HL-60 (cell line): ENCODE measurements at regions not wholly inside any gene's neighbourhood (a gene's known extent, or its start where the extent isn't known, plus 50 kb on each side); places are given as distances from the start of the nearest gene placed in this dataset.

ENCODE experiments used
- DNase-seq, 2 experiments: peaks; one replicate each; pipeline ENCODE4 v3.0.0-alpha.2; 2010 to 2020; ENCODE audit warnings: low read depth in 1 of 2, low spot score in 1 of 2
- H3K27ac ChIP-seq: fragments of 250-450 bp; sonication (Bioruptor Pico); replicated peaks from 2 replicates; pipeline ENCODE4 v1.5.1; 2020; ENCODE audit warnings: mild to moderate bottlenecking, moderate library complexity
- H3K27me3 ChIP-seq: fragments of 250-450 bp; sonication (Bioruptor Pico); 2 replicates; pipeline ENCODE4 v1.5.1; 2021; ENCODE audit warnings: mild to moderate bottlenecking, moderate library complexity; ENCODE audit not compliant: insufficient read depth, poor library complexity, severe bottlenecking
- H3K4me3 ChIP-seq: replicated peaks from 2 replicates; pipeline ENCODE4 v1.5.1; 2011; ENCODE audit warnings: mild to moderate bottlenecking, control low read depth, low read length; ENCODE audit not compliant: insufficient read depth
- CTCF ChIP-seq: IDR thresholded peaks from one replicate; pipeline ENCODE4 v1.5.1; 2011; ENCODE audit warnings: low read length, control low read depth, inconsistent platforms; ENCODE audit not compliant: insufficient read depth
- GABPA ChIP-seq: IDR thresholded peaks from 2 replicates; pipeline ENCODE4 v1.6.1; 2012; ENCODE audit warnings: low read depth
- POLR2AphosphoS5 ChIP-seq: IDR thresholded peaks from 2 replicates; pipeline ENCODE4 v1.6.1; 2012; ENCODE audit warnings: low read depth
- REST ChIP-seq: IDR thresholded peaks from 2 replicates; pipeline ENCODE4 v1.6.1; 2012; ENCODE audit warnings: low read depth; ENCODE audit not compliant: insufficient replicate concordance
- SPI1 ChIP-seq: IDR thresholded peaks from 2 replicates; pipeline ENCODE4 v1.6.1; 2012; ENCODE audit warnings: low read depth, mild to moderate bottlenecking, borderline replicate concordance

- H3K4me3 ChIP-seq = no peak overlapping the region
- TF ChIP-seq CTCF (no peak), GABPA (no peak), POLR2AphosphoS5 (no peak)
- no peak overlapping the region for H3K27ac ChIP-seq
- no peak for DNase-seq
- H3K27me3 ChIP-seq = no peaks in the 10 kb centered on the region
These were observed 219.9 kb upstream of the GMDS start for GRCh38 chr6:2465336-2465735.

GRCh38 chr6:2464641-2465040 is 219.2 kb upstream of the GMDS start:
- Histone ChIP-seq H3K27ac (no peak overlapping the region), H3K27me3 (no peaks in the 10 kb centered on the region), H3K4me3 (no peak overlapping the region)
- DNase-seq = no peak
- no peak for TF ChIP-seq POLR2AphosphoS5
- TF ChIP-seq CTCF = no peak
- TF ChIP-seq REST = no peak
- no peak for TF ChIP-seq GABPA
- no peak for TF ChIP-seq SPI1

GRCh38 chr6:2462831-2463230 is 217.4 kb upstream of the GMDS start:
- Histone ChIP-seq H3K27ac (peak overlapping the region; percentile 46), H3K4me3 (no peak overlapping the region), H3K27me3 (no peaks in the 10 kb centered on the region)
- TF ChIP-seq GABPA = no peak
- TF ChIP-seq REST = no peak
- TF ChIP-seq SPI1 = no peak
- no peak for TF ChIP-seq CTCF
- no peak for TF ChIP-seq POLR2AphosphoS5
- DNase-seq = peak in 1 of 2 experiments; percentile 51

- Histone ChIP-seq H3K27ac (no peak overlapping the region), H3K4me3 (no peak overlapping the region), H3K27me3 (no peaks in the 10 kb centered on the region)
- TF ChIP-seq REST = no peak
- TF ChIP-seq POLR2AphosphoS5 = no peak
- DNase-seq = no peak
These were observed 214.9 kb upstream of the GMDS start for GRCh38 chr6:2460216-2460745.
